Ascending aorta (tissue), 2 donors: ENCODE measurements at regions not wholly inside any gene's neighbourhood (a gene's known extent, or its start where the extent isn't known, plus 50 kb on each side); places are given as distances from the start of the nearest gene placed in this dataset.

Experiments
- DNase-seq, 2 donors: peaks; one replicate each; pipeline ENCODE4 v3.0.0-alpha.2; 2019; ENCODE audit warnings: low spot score in 2 of 2
- H3K27ac ChIP-seq, 2 donors: fragments of 200-600 bp; sonication (generic); one replicate each; pipeline ENCODE4 v1.5.1; 2016 to 2017; ENCODE audit warnings: mild to moderate bottlenecking in 1 of 2
- H3K27me3 ChIP-seq: fragments of 200-600 bp; sonication (generic); one replicate; pipeline ENCODE4 v1.5.1; 2017
- H3K36me3 ChIP-seq, 2 donors: fragments of 200-600 bp; sonication (generic); one replicate each; pipeline ENCODE4 v1.5.1; 2016
- H3K4me1 ChIP-seq, 2 donors: fragments of 200-600 bp; sonication (generic); one replicate each; pipeline ENCODE4 v1.5.1; 2016 to 2017; ENCODE audit warnings: mild to moderate bottlenecking in 1 of 2
- H3K4me3 ChIP-seq, 2 donors: fragments of 200-600 bp; sonication (generic); one replicate each; pipeline ENCODE4 v1.5.1; 2016 to 2017; ENCODE audit warnings: mild to moderate bottlenecking in 1 of 2
- H3K9me3 ChIP-seq, 2 donors: fragments of 200-600 bp; sonication (generic); one replicate each; pipeline ENCODE4 v1.5.1; 2016
- intact Hi-C: fragments of 100-400 bp; cut with DNase I; formaldehyde crosslinking; loops from one replicate; pipeline ENCODE4 v1.15.1; 2023
- TF ChIP-seq, protein P1 (sequence below), 3 experiments: fragments of 200-600 bp in 2 of 3; fragments of 450-650 bp in 1 of 3; sonication (generic) in 2 of 3; IDR thresholded peaks; one replicate each; pipeline ENCODE4 v1.5.1; 2016 to 2019; ENCODE audit warnings: antibody characterized with exemption in 3 of 3, mild to moderate bottlenecking in 1 of 3, moderate library complexity in 1 of 3

DNA sequence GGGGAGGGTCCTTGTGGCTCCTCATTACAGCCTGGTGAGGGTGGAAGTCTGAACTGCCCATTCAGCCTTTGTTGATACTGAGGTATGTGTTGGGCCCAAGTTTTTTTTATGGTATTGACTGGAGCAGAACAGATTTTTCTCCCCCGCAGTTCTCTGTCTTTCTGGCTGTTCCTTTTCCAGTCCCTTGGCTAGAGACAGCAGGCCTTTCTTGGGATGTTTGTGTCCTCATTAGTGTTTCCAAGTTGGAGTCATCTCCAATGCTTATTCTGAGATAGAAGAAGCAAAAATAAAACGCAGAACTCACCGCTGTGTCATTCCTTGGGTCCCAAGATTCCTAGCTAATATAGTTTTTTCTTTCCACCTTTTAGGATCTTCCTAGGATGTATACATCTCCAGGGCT lies 193.3 kb downstream of the RAMP3 start:
- H3K4me1 ChIP-seq: no peaks in the 10 kb centered on the region
- no peak overlapping the region for H3K4me3 ChIP-seq
- H3K27me3 ChIP-seq: no peaks in the 10 kb centered on the region
- no peak overlapping the region for H3K27ac ChIP-seq
- no peak for DNase-seq
- no peaks in the 10 kb centered on the region for H3K36me3 ChIP-seq
- intact Hi-C loops: no loop called here
- no peaks in the 10 kb centered on the region for H3K9me3 ChIP-seq
- TF ChIP-seq, protein P1, sequence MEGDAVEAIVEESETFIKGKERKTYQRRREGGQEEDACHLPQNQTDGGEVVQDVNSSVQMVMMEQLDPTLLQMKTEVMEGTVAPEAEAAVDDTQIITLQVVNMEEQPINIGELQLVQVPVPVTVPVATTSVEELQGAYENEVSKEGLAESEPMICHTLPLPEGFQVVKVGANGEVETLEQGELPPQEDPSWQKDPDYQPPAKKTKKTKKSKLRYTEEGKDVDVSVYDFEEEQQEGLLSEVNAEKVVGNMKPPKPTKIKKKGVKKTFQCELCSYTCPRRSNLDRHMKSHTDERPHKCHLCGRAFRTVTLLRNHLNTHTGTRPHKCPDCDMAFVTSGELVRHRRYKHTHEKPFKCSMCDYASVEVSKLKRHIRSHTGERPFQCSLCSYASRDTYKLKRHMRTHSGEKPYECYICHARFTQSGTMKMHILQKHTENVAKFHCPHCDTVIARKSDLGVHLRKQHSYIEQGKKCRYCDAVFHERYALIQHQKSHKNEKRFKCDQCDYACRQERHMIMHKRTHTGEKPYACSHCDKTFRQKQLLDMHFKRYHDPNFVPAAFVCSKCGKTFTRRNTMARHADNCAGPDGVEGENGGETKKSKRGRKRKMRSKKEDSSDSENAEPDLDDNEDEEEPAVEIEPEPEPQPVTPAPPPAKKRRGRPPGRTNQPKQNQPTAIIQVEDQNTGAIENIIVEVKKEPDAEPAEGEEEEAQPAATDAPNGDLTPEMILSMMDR (IDR thresholded peaks at IDR 0.05): no peak

DNA sequence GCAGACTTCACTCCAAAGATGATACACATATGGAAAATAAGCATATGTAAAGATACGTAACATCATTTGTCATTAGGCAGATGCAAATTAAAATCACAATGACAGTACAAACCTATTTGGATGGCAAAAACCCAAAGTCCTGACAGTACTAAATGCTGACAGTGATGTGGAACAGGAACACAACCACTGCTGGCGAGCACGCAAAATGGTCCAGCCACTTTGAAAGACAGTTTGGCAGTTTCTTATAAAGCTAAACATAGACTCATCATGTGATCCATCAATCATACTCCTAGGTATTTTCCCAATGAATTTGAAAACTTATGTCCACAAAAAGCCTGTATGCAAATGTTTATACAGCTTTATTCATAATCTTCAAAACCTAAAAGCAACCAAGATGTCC lies 200.7 kb downstream of the RAMP3 start:
- no peaks in the 10 kb centered on the region for H3K27me3 ChIP-seq
- H3K9me3 ChIP-seq: peaks cover 0 to 13% of the 10 kb centered on the region in 2 donors
- H3K4me1 ChIP-seq: no peaks in the 10 kb centered on the region
- H3K4me3 ChIP-seq: no peak overlapping the region
- TF ChIP-seq, protein P1 (IDR thresholded peaks at IDR 0.05): no peak
- intact Hi-C loops: no loop called here
- no peaks in the 10 kb centered on the region for H3K36me3 ChIP-seq
- DNase-seq: no peak
- H3K27ac ChIP-seq: no peak overlapping the region

DNA sequence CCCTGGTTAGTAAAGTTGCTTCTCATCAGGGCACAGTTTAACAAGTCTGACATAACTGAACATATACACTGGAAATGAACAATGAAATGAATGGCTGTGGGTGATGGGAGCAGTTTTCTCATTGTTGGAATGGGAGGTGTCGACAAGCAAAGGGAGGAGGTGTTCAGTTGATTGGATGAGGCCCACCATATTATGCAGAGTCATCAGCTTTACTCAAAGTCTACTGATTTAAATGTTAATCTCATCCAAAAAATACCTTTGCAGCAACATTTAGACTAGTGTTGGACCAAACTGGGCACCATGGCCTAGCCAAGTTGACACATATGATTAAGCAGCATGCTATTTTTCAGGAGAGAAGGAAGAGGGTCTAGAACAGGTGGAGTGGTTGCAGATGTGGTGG lies 201.7 kb downstream of the RAMP3 start:
- Histone ChIP-seq H3K27me3 (no peaks in the 10 kb centered on the region), H3K9me3 (peaks cover 0 to 13% of the 10 kb centered on the region in 2 donors), H3K4me3 (no peak overlapping the region), H3K4me1 (no peaks in the 10 kb centered on the region), H3K27ac (no peak overlapping the region), H3K36me3 (no peaks in the 10 kb centered on the region)
- no peak for DNase-seq
- intact Hi-C loops: no loop called here
- TF ChIP-seq, protein P1 (IDR thresholded peaks at IDR 0.05): no peak

DNA sequence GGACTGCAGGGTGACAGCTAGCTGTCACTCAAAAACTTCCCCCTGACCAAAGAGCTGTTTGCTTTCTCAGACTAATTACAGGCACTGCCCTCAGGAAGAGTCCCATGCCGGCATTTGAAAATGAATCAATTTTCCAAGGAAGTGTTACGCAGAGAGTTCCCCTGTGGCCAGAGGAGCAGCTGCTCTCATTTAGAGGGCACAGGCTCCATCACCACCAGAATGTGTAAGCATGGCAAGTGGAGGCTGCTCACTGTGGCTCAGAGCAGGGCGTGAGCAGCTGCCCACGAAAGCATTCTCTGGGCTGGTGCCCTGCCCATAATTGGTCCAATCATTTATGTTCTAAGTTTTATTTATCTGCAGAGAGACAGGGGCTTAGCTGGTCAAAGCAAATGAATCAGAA lies 202.2 kb downstream of the RAMP3 start:
- no peak overlapping the region for H3K27ac ChIP-seq
- TF ChIP-seq, protein P1 (IDR thresholded peaks at IDR 0.05): no peak
- no peak for DNase-seq
- intact Hi-C loops: no loop called here
- no peaks in the 10 kb centered on the region for H3K36me3 ChIP-seq
- peaks cover 0 to 13% of the 10 kb centered on the region in 2 donors for H3K9me3 ChIP-seq
- H3K4me1 ChIP-seq: no peaks in the 10 kb centered on the region
- no peaks in the 10 kb centered on the region for H3K27me3 ChIP-seq
- no peak overlapping the region for H3K4me3 ChIP-seq

DNA sequence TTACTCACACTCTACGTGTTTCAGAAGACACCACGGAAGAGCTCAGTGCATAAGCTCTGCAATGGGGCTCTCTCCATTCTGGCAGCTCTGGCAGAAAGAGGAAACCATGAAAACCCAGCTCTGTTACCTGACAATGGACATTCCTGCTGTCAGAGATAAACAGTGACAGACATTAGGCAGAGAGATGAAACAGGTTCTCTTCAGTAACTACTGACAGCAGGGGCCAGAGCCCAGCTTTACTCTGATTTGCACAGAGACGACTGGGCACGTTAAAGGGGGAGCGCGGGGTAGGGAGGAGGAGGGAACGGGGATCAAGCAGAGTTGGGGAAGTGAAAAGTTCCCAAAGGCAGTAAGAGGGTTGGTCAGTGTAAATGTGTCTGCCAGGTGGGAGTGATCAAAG lies 206.1 kb downstream of the RAMP3 start:
- TF ChIP-seq, protein P1 (IDR thresholded peaks at IDR 0.05): no peak
- Histone ChIP-seq H3K4me1 (no peaks in the 10 kb centered on the region), H3K4me3 (no peak overlapping the region), H3K27me3 (no peaks in the 10 kb centered on the region), H3K27ac (no peak overlapping the region), H3K36me3 (no peaks in the 10 kb centered on the region), H3K9me3 (peaks cover 0 to 5% of the 10 kb centered on the region in 2 donors)
- intact Hi-C loops: no loop called here
- DNase-seq: no peak

DNA sequence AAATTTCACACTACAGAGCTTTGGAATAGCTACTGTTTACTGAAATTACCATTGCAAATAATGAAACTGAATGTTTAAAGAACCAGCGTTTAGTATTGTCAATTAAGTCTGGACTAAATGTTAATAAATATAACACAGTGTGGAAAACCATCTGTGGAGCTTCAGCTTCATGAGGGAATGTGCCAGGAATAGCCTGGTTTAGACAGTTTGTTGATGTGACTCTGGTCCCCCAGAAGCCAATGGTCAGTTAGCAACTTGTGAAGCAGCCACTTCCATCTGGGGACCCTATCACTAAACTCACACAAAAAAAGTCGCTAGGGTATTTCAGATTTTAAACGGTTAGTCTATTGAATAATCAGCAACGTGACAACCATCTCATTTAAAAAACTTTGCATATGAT lies 207.8 kb downstream of the RAMP3 start:
- Histone ChIP-seq H3K4me3 (no peak overlapping the region), H3K36me3 (no peaks in the 10 kb centered on the region), H3K27me3 (no peaks in the 10 kb centered on the region), H3K4me1 (no peaks in the 10 kb centered on the region), H3K9me3 (no peaks in the 10 kb centered on the region), H3K27ac (no peak overlapping the region)
- no peak for DNase-seq
- TF ChIP-seq, protein P1 (IDR thresholded peaks at IDR 0.05): no peak
- intact Hi-C loops: no loop called here
